GM18505 (cell line): ENCODE measurements at regions not wholly inside any gene's neighbourhood (a gene's known extent, or its start where the extent isn't known, plus 50 kb on each side); places are given as distances from the start of the nearest gene placed in this dataset.

Source experiments
- ATAC-seq: cut with Tn5 transposase; IDR thresholded peaks from one replicate; pipeline ENCODE4 v1.9.1; 2021; ENCODE audit not compliant: unreplicated experiment
- POLR2A ChIP-seq: IDR thresholded peaks from 4 replicates; pipeline ENCODE4 v1.6.1; 2011; ENCODE audit warnings: borderline replicate concordance; ENCODE audit not compliant: insufficient read depth, insufficient read length; ENCODE audit errors: extremely low read depth

- no peak for TF ChIP-seq POLR2A
- peak; percentile 85 for ATAC-seq
Observed at GRCh38 chr2:40507432-40507831, 55.5 kb upstream of the SLC8A1 start.

DNA sequence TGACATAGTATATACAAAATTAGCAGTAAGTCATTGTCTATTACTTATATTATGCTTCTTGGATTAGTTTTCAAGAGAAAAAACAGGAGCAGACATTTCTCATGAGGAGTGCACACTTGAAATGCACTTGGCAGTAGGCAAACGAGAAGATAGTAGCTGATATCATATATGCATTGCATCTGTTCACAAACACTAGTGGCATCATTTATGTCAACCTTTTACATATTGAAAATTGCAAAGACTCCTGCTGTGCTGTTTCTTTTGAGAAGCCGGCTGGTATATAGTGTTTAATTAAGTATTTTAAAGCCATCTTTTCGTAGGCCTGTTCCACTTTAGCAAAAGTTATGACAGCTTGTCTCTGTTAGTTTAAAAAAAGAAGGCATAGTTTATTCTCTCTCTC lies 58.4 kb upstream of the SLC8A1 start:
- ATAC-seq, result no peak

DNA sequence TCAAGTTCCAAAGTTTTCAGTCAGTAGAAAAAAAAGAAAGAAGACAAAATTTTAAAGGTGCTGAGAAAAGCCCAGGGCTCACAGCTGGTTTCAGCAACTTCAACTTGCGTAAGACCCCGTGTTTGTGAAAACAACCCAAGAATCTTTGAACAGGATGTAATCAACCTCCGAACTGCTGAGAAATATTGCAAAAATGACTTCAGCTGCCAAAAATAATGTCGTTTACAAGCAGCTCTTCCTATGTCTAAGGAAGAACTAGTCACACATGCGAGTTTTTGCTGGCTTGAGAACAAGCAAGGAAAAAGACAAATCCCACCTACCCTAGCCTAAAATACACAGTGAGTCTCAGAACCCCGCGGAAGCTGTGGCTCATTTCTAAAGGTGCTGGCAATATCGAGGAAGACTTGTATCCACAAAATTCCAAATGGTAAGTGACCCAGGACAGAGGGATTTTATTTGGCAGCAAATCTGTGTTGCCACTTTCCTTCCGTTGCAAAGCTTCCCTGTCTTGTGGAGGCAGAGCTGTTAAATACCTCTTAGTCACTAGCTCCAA lies 59.8 kb upstream of the SLC8A1 start:
- ATAC-seq, result no peak
- TF ChIP-seq POLR2A, result no peak

More for the DNA sequence above, 58.4 kb upstream of the SLC8A1 start:
- no peak for TF ChIP-seq POLR2A

GRCh38 chr2:40512256-40512655 lies 60.4 kb upstream of the SLC8A1 start:
- no peak for ATAC-seq
- TF ChIP-seq POLR2A, result no peak

- ATAC-seq, result no peak
- TF ChIP-seq POLR2A, result no peak
Observed at GRCh38 chr2:40513201-40513600, 61.3 kb upstream of the SLC8A1 start.

DNA sequence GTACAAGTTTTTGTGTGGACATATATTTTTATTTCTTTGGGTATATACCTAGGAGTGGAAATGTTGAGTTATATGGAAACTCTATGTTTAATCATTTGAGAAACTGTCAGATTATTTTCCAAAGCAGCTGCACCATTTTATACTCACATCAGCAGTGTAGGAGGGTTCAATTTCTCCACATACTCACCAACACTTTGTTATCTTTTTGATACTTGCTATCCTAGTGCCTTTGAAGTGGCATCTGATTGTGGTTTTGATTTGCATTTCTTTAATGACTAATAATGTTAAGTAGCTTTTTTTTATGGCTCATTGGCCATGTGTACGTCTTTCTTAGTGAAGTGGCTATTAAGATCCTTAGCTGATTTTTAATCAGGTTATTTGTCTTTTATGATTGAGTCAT lies 64.7 kb upstream of the SLC8A1 start:
- TF ChIP-seq POLR2A, result no peak
- ATAC-seq, result no peak

GRCh38 chr2:40528564-40528963 lies 76.7 kb upstream of the SLC8A1 start:
- no peak for TF ChIP-seq POLR2A
- no peak for ATAC-seq

GRCh38 chr2:40531359-40531758 lies 79.5 kb upstream of the SLC8A1 start:
- no peak for TF ChIP-seq POLR2A

DNA sequence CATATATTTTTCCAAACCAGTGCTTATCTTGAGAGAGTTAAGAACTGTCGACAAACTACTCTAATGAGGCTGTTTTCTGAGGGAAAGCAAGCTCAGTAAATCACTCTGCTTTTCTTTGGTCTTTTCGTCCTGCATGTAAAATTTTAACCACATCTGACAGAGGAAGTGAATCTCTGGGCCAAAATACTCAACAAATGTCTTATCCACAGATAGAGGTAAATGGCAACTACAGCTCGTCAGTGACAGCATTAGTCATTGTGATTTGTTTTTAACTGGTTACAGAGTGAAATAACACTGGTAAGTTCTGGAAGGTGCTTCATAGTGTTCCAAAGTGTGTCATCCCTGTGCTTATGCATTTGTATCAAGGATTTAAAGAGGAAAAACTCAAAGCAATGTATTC lies 82.6 kb upstream of the SLC8A1 start:
- TF ChIP-seq POLR2A, result no peak
- no peak for ATAC-seq

More at GRCh38 chr2:40531359-40531758, 79.5 kb upstream of the SLC8A1 start:
- no peak for ATAC-seq

- no peak for TF ChIP-seq POLR2A
- no peak for ATAC-seq
Observed at GRCh38 chr2:40535972-40536371, 84.1 kb upstream of the SLC8A1 start.

DNA sequence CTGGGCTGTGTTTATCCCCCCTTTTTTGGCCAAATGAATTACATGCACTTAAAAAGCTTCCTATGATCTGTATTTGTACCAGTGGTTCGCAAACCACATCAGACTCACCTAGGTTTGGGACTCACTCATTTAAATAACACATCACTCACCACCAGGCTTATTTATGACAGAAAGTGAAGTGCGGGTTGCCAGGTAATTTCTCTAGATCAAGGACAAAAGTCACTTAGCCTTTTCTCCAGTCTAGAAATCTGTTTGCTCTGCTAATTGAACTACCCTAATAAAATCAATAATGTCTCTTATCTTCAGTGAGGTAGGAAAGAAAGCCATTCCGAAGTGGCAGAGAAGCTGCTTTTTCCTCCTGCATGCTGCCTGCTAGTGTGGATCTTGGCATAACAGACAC lies 88.1 kb upstream of the SLC8A1 start:
- ATAC-seq, result no peak

GRCh38 chr2:40543381-40543780 lies 91.5 kb upstream of the SLC8A1 start:
- ATAC-seq, result no peak
- no peak for TF ChIP-seq POLR2A

More for the DNA sequence above, 88.1 kb upstream of the SLC8A1 start:
- no peak for TF ChIP-seq POLR2A

DNA sequence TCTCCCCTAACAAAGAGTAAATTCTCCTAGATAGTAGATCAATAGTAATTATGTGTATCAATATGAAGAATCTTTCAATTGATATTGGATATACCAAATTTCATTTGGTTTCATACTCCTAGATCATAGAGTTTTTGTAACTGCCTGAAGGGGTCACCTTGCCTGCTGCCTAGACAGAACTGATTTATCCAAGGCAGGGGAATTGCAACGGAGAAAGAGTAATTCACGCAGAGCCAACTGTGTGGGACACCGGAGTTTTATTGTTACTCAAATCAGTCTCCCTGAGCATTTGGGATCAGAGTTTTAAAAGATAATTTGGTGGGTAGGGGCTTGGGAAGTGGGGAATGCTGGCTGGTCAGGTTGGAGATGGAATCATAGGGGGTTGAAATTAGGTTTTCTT lies 92.2 kb upstream of the SLC8A1 start:
- ATAC-seq, result no peak
- no peak for TF ChIP-seq POLR2A

- no peak for TF ChIP-seq POLR2A
- no peak for ATAC-seq
Observed at GRCh38 chr2:40545645-40546044, 93.8 kb upstream of the SLC8A1 start.
